ENCODE measurements at regions not wholly inside any gene's neighbourhood (a gene's known extent, or its start where the extent isn't known, plus 50 kb on each side); places are given as distances from the start of the nearest gene placed in this dataset.

DNA sequence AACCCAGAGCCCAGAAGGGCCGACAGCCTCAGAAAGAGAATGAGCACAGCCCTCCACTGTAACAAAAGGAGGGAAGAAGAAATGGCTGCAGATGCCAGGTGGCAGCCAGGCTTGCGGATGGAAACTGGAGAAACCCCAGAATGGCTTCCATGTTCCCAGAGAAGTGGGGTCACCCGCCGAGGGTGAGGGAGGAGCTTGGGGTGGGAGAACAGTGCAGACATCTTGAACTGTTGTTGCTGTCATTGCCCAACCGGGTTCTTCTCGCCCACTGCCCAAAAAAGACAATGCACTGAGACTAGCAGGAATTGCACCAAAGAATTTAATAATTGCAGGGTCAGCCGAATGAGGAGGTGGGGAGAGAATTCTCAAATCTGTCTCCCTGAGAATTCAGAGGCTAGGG, 223.2 kb upstream of the RAB6C start:
- Mint-ChIP-seq H3K9me3 (ENCODE audit: unreplicated experiment) (no peaks in the 10 kb centered on the region), H3K4me1 (ENCODE audit: low read depth, unreplicated experiment) (no peaks in the 10 kb centered on the region), H3K27ac (ENCODE audit: unreplicated experiment) (no peak overlapping the region), H3K4me3 (ENCODE audit: unreplicated experiment) (no peak overlapping the region), H3K36me3 (ENCODE audit: insufficient read depth, unreplicated experiment) (no peaks in the 10 kb centered on the region), H3K27me3 (ENCODE audit: insufficient read depth, unreplicated experiment) (peaks cover 8% of the 10 kb centered on the region)
- H3K4me3 ChIP-seq (ENCODE audit: low read depth, low read length) = no peak overlapping the region
- intact Hi-C loops (cut with micrococcal nuclease; ENCODE audit: unreplicated experiment) = loop anchor here (5.0 kb wide), 1 partner anchor 166 kb away; no protein-coding TSS in a partner anchor
- H3K27me3 ChIP-seq (replicated peaks; ENCODE audit: control insufficient read depth, insufficient read depth, low read length) = no peaks in the 10 kb centered on the region
- H3K9me3 ChIP-seq = no peaks in the 10 kb centered on the region
- no TSS peak for BruUV-seq (replicated peaks)
- no peaks in the 10 kb centered on the region for H3K4me1 ChIP-seq
- ChIA-PET POLR2A (no interaction called here), CTCF (no interaction called here)
- TF ChIP-seq CTCF (IDR thresholded peaks at IDR 0.05; ENCODE audit: insufficient read depth in 1 of 2, low read depth in 1 of 2, low read length in 1 of 2, severe bottlenecking in 1 of 2, unreplicated experiment in 1 of 2) = no peak
- no peaks in the 10 kb centered on the region for H3K36me3 ChIP-seq (ENCODE audit: control insufficient read depth, insufficient read depth, low read length)
- no peak for DNase-seq

DNA sequence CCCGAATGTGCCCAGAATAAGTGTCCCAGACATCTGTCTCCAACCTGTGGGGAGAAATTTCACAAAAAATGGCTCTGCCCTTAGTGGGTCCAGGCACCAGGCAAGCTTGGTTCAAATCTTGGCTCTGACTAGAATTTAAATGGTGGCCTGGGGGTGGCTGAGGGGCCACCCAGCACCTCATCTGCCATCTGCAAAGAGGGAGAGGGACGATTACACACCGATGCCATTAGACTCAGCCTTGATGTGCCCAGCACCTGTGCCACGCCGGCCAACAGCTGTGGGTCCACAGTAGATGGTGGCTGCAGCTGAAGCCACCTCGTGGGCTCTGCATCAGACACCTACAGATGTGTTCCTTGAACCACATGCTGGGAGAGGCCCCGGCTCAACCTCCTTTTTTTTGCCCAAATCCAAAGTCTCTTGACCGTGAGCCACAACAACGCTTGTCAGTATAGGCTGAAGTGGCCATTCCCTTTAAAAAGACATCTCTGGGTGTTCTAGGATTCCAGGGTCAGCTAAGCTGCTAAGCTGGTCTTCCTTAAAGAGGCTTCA, 222.0 kb upstream of the RAB6C start:
- no peak overlapping the region for H3K27ac Mint-ChIP-seq (ENCODE audit: unreplicated experiment)
- POLR2A ChIA-PET = no interaction called here
- H3K27me3 ChIP-seq (replicated peaks; ENCODE audit: control insufficient read depth, insufficient read depth, low read length) = no peaks in the 10 kb centered on the region
- H3K9me3 Mint-ChIP-seq (ENCODE audit: unreplicated experiment) = no peaks in the 10 kb centered on the region
- intact Hi-C loops (cut with micrococcal nuclease; ENCODE audit: unreplicated experiment) = loop anchor here (5.0 kb wide), 1 partner anchor 165 kb away; no protein-coding TSS in a partner anchor
- no peak overlapping the region for H3K4me3 Mint-ChIP-seq (ENCODE audit: unreplicated experiment)
- BruUV-seq (replicated peaks) = no TSS peak
- CTCF ChIA-PET = interaction anchor here (1.4 kb wide), 1 partner anchor 9 kb away, joined by 7 read pairs; no protein-coding TSS in a partner anchor
- H3K4me1 Mint-ChIP-seq (ENCODE audit: low read depth, unreplicated experiment) = no peaks in the 10 kb centered on the region
- H3K9me3 ChIP-seq = no peaks in the 10 kb centered on the region
- no peaks in the 10 kb centered on the region for H3K36me3 Mint-ChIP-seq (ENCODE audit: insufficient read depth, unreplicated experiment)
- no peak for TF ChIP-seq CTCF (IDR thresholded peaks at IDR 0.05; ENCODE audit: insufficient read depth in 1 of 2, low read depth in 1 of 2, low read length in 1 of 2, severe bottlenecking in 1 of 2, unreplicated experiment in 1 of 2)
- peaks cover 8% of the 10 kb centered on the region for H3K27me3 Mint-ChIP-seq (ENCODE audit: insufficient read depth, unreplicated experiment)
- DNase-seq = peak in 1 of 2 experiments; percentile 19
- no peaks in the 10 kb centered on the region for H3K4me1 ChIP-seq
- no peaks in the 10 kb centered on the region for H3K36me3 ChIP-seq (ENCODE audit: control insufficient read depth, insufficient read depth, low read length)
- H3K4me3 ChIP-seq (ENCODE audit: low read depth, low read length) = no peak overlapping the region

- intact Hi-C loops (cut with micrococcal nuclease; ENCODE audit: unreplicated experiment) = loop anchor here (5.0 kb wide), 1 partner anchor 164 kb away; no protein-coding TSS in a partner anchor
- Mint-ChIP-seq H3K27ac (ENCODE audit: unreplicated experiment) (no peak overlapping the region), H3K4me1 (ENCODE audit: low read depth, unreplicated experiment) (no peaks in the 10 kb centered on the region), H3K27me3 (ENCODE audit: insufficient read depth, unreplicated experiment) (peaks cover 8% of the 10 kb centered on the region), H3K4me3 (ENCODE audit: unreplicated experiment) (no peak overlapping the region), H3K36me3 (ENCODE audit: insufficient read depth, unreplicated experiment) (no peaks in the 10 kb centered on the region), H3K9me3 (ENCODE audit: unreplicated experiment) (no peaks in the 10 kb centered on the region)
- Histone ChIP-seq H3K36me3 (ENCODE audit: control insufficient read depth, insufficient read depth, low read length) (no peaks in the 10 kb centered on the region), H3K4me1 (no peaks in the 10 kb centered on the region), H3K27me3 (replicated peaks; ENCODE audit: control insufficient read depth, insufficient read depth, low read length) (no peaks in the 10 kb centered on the region), H3K4me3 (ENCODE audit: low read depth, low read length) (no peak overlapping the region), H3K9me3 (no peaks in the 10 kb centered on the region)
- POLR2A ChIA-PET = interaction anchor here (0.6 kb wide), 1 partner anchor 497 kb away, joined by 3 read pairs; no protein-coding TSS in a partner anchor
- TF ChIP-seq CTCF (IDR thresholded peaks at IDR 0.05; ENCODE audit: insufficient read depth in 1 of 2, low read depth in 1 of 2, low read length in 1 of 2, severe bottlenecking in 1 of 2, unreplicated experiment in 1 of 2) = no peak
- peak in 1 of 2 experiments; percentile 9 for DNase-seq
- BruUV-seq (replicated peaks) = no TSS peak
- CTCF ChIA-PET = interaction anchor here (1.4 kb wide), 1 partner anchor 10 kb away, joined by 7 read pairs; no protein-coding TSS in a partner anchor
Observed at GRCh38 chr2:129757915-129758783, 221.3 kb upstream of the RAB6C start.

All from Caco-2 (cell line).